GM12878 (cell line): ENCODE measurements at regions not wholly inside any gene's neighbourhood (a gene's known extent, or its start where the extent isn't known, plus 50 kb on each side); places are given as distances from the start of the nearest gene placed in this dataset.

ENCODE experiments used
- ATAC-seq: fragments of 200-7000 bp; cut with Tn5 transposase; 3 replicates; pipeline ENCODE4 v1.9.1; 2020; ENCODE audit warnings: mild to moderate bottlenecking, moderate library complexity
- BruUV-seq: library from RNA; stranded (reverse); fragments of 400-500 nt; replicated peaks from 2 replicates; lab custom pipeline; 2021; lab: Mats Ljungman, UMichigan
- CTCF ChIA-PET: fragments of 300-600 bp; sonication (Branson Sonifier 250); formaldehyde crosslinking; extraction: SDS; loops from one replicate; lab custom pipeline; 2021; ENCODE audit warnings: inconsistent platforms; lab: Yijun Ruan, JAX
- POLR2A ChIA-PET: fragments of 350-600 bp; formaldehyde crosslinking; extraction: SDS; loops from one replicate; lab custom pipeline; 2021; ENCODE audit warnings: inconsistent platforms; lab: Charles Lee
- RAD21 ChIA-PET: fragments of 300-600 bp; sonication (Branson Sonifier 250); formaldehyde crosslinking; loops from one replicate; lab custom pipeline; 2023; ENCODE audit warnings: antibody characterized with exemption; ENCODE audit not compliant: unreplicated experiment; lab: Charles Lee
- SMC1A ChIA-PET: fragments of 300-600 bp; sonication (Branson Sonifier 250); formaldehyde crosslinking; loops from one replicate; lab custom pipeline; 2023; ENCODE audit not compliant: unreplicated experiment, uncharacterized antibody; lab: Charles Lee
- DNase-seq: peaks from one replicate; pipeline ENCODE4 v3.0.0-alpha.2; 2011; ENCODE audit warnings: low read depth, low spot score
- FAIRE-seq: peaks from 3 replicates; lab custom pipeline; 2011; peaks lifted over from hg19 to GRCh38; lab: Jason Lieb, UNC
- H2AFZ ChIP-seq: 2 replicates; pipeline ENCODE4 v1.6.0; 2011; ENCODE audit warnings: low read depth, low read length, control low read depth; ENCODE audit not compliant: control insufficient read depth
- H3K27ac ChIP-seq: 2 replicates; pipeline ENCODE4 v1.5.1; 2011; ENCODE audit warnings: control low read depth; ENCODE audit not compliant: control insufficient read depth, insufficient read depth
- H3K27me3 ChIP-seq, 2 experiments: replicated peaks in 1 of 2; 2 replicates each; pipeline versions ENCODE4 v1.6.0 to v1.6.1; 2011; ENCODE audit warnings: low read length in 1 of 2; ENCODE audit not compliant: control insufficient read depth in 2 of 2, insufficient read depth in 2 of 2
- H3K36me3 ChIP-seq, 2 experiments: 2 replicates each; pipeline ENCODE4 v1.5.1; 2011; ENCODE audit warnings: low read length in 1 of 2; ENCODE audit not compliant: control insufficient read depth in 2 of 2, insufficient read depth in 2 of 2
- H3K4me1 ChIP-seq: 2 replicates; pipeline ENCODE4 v1.6.1; 2011; ENCODE audit warnings: mild to moderate bottlenecking, low read length, moderate library complexity, mixed read lengths; ENCODE audit not compliant: control insufficient read depth, insufficient read depth
- H3K4me2 ChIP-seq: 2 replicates; pipeline ENCODE4 v1.6.0; 2011; ENCODE audit warnings: control low read depth; ENCODE audit not compliant: control insufficient read depth, insufficient read depth
- H3K4me3 ChIP-seq: fragments of 200-600 bp; sonication (generic); 2 replicates; pipeline ENCODE4 v1.5.1; 2016
- H3K79me2 ChIP-seq: 2 replicates; pipeline ENCODE4 v1.6.0; 2011; ENCODE audit warnings: low read length; ENCODE audit not compliant: control insufficient read depth, insufficient read depth
- H3K9ac ChIP-seq: 2 replicates; pipeline ENCODE4 v1.8.0; 2011; ENCODE audit warnings: low read length, control low read depth, mixed read lengths; ENCODE audit not compliant: control insufficient read depth, insufficient read depth
- H3K9me3 ChIP-seq: replicated peaks from 3 replicates; pipeline ENCODE4 v1.5.1; 2011; ENCODE audit warnings: mild to moderate bottlenecking, low read length; ENCODE audit not compliant: control insufficient read depth, insufficient read depth
- H4K20me1 ChIP-seq: 2 replicates; pipeline ENCODE4 v1.6.0; 2011; ENCODE audit not compliant: control insufficient read depth, insufficient read depth
- CBFB ChIP-seq: IDR thresholded peaks from 2 replicates; pipeline ENCODE4 v1.6.1; 2016; ENCODE audit warnings: antibody characterized with exemption, low read depth
- KAT2A ChIP-seq: conservative IDR thresholded peaks from 2 replicates; pipeline ENCODE4 v1.6.1; 2011; ENCODE audit warnings: low read depth, low read length; ENCODE audit not compliant: control insufficient read depth
- LARP7 ChIP-seq: fragments of 450-650 bp; IDR thresholded peaks from 2 replicates; pipeline ENCODE4 v1.6.1; 2017; ENCODE audit warnings: mild to moderate bottlenecking
- PAX8 ChIP-seq: fragments of 450-650 bp; IDR thresholded peaks from 2 replicates; pipeline ENCODE4 v1.6.1; 2017; ENCODE audit warnings: mild to moderate bottlenecking, moderate library complexity
- RBBP5 ChIP-seq: fragments of 200-600 bp; sonication (generic); conservative IDR thresholded peaks from 2 replicates; pipeline ENCODE4 v1.6.1; 2016
- SP1 ChIP-seq: IDR thresholded peaks from one replicate; pipeline ENCODE4 v1.6.1; 2011; ENCODE audit warnings: low read depth, low read length
- TCF12 ChIP-seq: IDR thresholded peaks from 2 replicates; pipeline ENCODE4 v1.6.1; 2011; ENCODE audit warnings: low read depth, mild to moderate bottlenecking, low read length
- YBX1 ChIP-seq: fragments of 450-650 bp; IDR thresholded peaks from 2 replicates; pipeline ENCODE4 v1.6.1; 2016; ENCODE audit warnings: antibody characterized with exemption
- ZNF622 ChIP-seq: fragments of 450-650 bp; IDR thresholded peaks from 2 replicates; pipeline ENCODE4 v1.6.1; 2017; ENCODE audit warnings: mild to moderate bottlenecking, inconsistent platforms
- WGBS: methylation state at CpG from one replicate; pipeline ENCODE4 v1.1.6; 2016; ENCODE audit warnings: low lambda C conversion rate; ENCODE audit not compliant: insufficient replicate concordance, insufficient coverage; ENCODE audit errors: missing lambda C conversion rate; 5-methylcytosine and 5-hydroxymethylcytosine counted together
- in situ Hi-C: fragments of 300-500 bp; cut with MboI; formaldehyde crosslinking; loops from 9 replicates; pipeline ENCODE4 v1.14.3; 2018; ENCODE audit warnings: mixed read lengths
- intact Hi-C: fragments of 100-400 bp; cut with micrococcal nuclease; formaldehyde crosslinking; loops from one replicate; pipeline ENCODE4 v1.14.2; 2022; ENCODE audit not compliant: unreplicated experiment
- TF ChIP-seq, protein P1 (sequence below): fragments of 450-650 bp; IDR thresholded peaks from 2 replicates; pipeline ENCODE4 v1.6.1; 2017; ENCODE audit warnings: low read depth, mild to moderate bottlenecking, moderate library complexity
- TF ChIP-seq, protein P2 (sequence below): fragments of 450-650 bp; IDR thresholded peaks from 2 replicates; pipeline ENCODE4 v1.6.1; 2018; ENCODE audit warnings: borderline replicate concordance, mild to moderate bottlenecking; ENCODE audit not compliant: partially characterized antibody

DNA sequence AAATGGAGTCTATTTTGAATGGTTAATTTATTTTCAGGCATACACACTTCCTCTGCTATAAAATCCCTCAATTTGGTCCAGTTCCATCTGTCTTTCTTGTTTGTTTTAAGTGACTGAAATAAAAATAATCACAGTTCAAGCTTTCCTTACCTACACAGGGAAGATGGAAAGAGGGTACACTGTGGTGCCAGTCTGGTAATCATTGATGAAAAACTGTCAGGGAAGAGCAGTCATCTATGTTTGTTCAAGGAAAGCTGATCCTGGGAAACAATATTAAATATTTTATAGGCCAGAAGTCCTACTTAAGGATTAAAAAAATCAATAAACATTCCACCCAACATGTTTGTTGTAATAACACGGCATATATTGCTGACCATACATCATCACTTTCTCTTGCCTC is 115.2 kb upstream of the KCNMB2 start:
- TF ChIP-seq YBX1 (no peak), SP1 (no peak), PAX8 (no peak), TCF12 (no peak), ZNF622 (no peak), CBFB (no peak), LARP7 (no peak), KAT2A (no peak), RBBP5 (no peak)
- TF ChIP-seq, protein P1, sequence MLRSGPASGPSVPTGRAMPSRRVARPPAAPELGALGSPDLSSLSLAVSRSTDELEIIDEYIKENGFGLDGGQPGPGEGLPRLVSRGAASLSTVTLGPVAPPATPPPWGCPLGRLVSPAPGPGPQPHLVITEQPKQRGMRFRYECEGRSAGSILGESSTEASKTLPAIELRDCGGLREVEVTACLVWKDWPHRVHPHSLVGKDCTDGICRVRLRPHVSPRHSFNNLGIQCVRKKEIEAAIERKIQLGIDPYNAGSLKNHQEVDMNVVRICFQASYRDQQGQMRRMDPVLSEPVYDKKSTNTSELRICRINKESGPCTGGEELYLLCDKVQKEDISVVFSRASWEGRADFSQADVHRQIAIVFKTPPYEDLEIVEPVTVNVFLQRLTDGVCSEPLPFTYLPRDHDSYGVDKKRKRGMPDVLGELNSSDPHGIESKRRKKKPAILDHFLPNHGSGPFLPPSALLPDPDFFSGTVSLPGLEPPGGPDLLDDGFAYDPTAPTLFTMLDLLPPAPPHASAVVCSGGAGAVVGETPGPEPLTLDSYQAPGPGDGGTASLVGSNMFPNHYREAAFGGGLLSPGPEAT, result no peak
- TF ChIP-seq, protein P2, sequence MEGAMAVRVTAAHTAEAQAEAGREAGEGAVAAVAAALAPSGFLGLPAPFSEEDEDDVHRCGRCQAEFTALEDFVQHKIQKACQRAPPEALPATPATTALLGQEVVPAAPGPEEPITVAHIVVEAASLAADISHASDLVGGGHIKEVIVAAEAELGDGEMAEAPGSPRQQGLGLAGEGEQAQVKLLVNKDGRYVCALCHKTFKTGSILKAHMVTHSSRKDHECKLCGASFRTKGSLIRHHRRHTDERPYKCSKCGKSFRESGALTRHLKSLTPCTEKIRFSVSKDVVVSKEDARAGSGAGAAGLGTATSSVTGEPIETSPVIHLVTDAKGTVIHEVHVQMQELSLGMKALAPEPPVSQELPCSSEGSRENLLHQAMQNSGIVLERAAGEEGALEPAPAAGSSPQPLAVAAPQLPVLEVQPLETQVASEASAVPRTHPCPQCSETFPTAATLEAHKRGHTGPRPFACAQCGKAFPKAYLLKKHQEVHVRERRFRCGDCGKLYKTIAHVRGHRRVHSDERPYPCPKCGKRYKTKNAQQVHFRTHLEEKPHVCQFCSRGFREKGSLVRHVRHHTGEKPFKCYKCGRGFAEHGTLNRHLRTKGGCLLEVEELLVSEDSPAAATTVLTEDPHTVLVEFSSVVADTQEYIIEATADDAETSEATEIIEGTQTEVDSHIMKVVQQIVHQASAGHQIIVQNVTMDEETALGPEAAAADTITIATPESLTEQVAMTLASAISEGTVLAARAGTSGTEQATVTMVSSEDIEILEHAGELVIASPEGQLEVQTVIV, result no peak
- TF ChIP-seq, all 136 proteins: peak for 0
- Histone ChIP-seq H2AFZ (no peak overlapping the region), H3K79me2 (no peaks in the 10 kb centered on the region), H3K9me3 (no peaks in the 10 kb centered on the region), H3K36me3 (no peaks in the 10 kb centered on the region), H3K4me2 (no peak overlapping the region), H3K27me3 (no peaks in the 10 kb centered on the region), H3K27ac (no peak overlapping the region), H3K4me1 (no peaks in the 10 kb centered on the region), H3K4me3 (no peak overlapping the region), H4K20me1 (no peaks in the 10 kb centered on the region), H3K9ac (no peak overlapping the region)
- ChIA-PET POLR2A (no interaction called here), SMC1A (interaction anchor here (0.9 kb wide), 1 partner anchor 11 kb away, joined by 3 read pairs; no protein-coding TSS in a partner anchor), RAD21 (interaction anchor here (0.9 kb wide), 1 partner anchor 11 kb away, joined by 3 read pairs; no protein-coding TSS in a partner anchor), CTCF (interaction anchor here (0.6 to 3.6 kb wide), 2 partner anchors 13 to 18 kb away, joined by 3 to 19 read pairs; no protein-coding TSS in a partner anchor)
- 100% methylated on average over 1 of the region's 1 CpG for WGBS
- no peak for ATAC-seq
- intact Hi-C loops (no loop called here), in situ Hi-C loops (no loop called here)
- BruUV-seq, result no TSS peak
- no peak for DNase-seq
- FAIRE-seq, result no peak
